ENCODE measurements at regions not wholly inside any gene's neighbourhood (a gene's known extent, or its start where the extent isn't known, plus 50 kb on each side); places are given as distances from the start of the nearest gene placed in this dataset.
A peak's percentile ranks its signal among the peaks of the same experiment; 100 is the strongest.

DNA sequence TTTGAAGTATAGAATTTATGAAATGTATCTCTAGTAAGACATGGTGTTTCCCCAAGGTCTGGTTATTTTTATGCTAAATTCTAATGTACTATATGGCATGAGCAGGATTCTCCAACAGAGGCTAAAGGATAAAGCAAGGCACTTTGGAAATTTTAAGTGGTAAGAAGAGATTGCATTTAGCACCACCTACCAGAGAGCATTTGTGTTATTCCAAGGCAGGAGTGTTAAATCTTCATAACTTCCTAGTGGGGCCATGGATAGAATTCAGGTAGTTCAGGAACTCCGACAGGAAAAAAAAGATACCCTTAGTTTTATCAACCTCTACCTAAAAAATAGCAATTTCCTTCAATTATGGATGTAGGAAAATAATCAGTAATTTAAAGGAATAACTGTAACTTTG lies 497.4 kb upstream of the CRIM1 start:
- Histone ChIP-seq H3K27ac (ENCODE audit: low read depth in 1 of 2, low read length in 1 of 2) (no peak overlapping the region), H3K9ac (ENCODE audit: insufficient read depth in 1 of 2, low read length in 2 of 2) (no peak overlapping the region), H3K36me3 (ENCODE audit: control insufficient read depth in 4 of 4, insufficient read depth in 4 of 4, low read length in 4 of 4) (no peaks in the 10 kb centered on the region), H3K9me3 (ENCODE audit: control insufficient read depth in 4 of 4, insufficient read depth in 3 of 4, low read length in 3 of 4) (no peaks in the 10 kb centered on the region), H3K4me1 (ENCODE audit: control insufficient read depth in 5 of 5, insufficient read depth in 5 of 5, low read length in 5 of 5) (no peaks in the 10 kb centered on the region), H3K4me3 (no peak overlapping the region), H3K27me3 (ENCODE audit: control insufficient read depth in 3 of 3, insufficient read depth in 3 of 3, low read length in 2 of 3) (no peaks in the 10 kb centered on the region)
- WGBS, 2 donors, result 78 to 91% methylated on average over 1 of the region's 1 CpG
- DNase-seq (peak in 1 of 3 donors; percentile 30), ATAC-seq (ENCODE audit: insufficient read depth, low FRiP score) (no peak)
- no peak for TF ChIP-seq CTCF (IDR thresholded peaks at IDR 0.05; ENCODE audit: control extremely low read depth, extremely low read depth)

DNA sequence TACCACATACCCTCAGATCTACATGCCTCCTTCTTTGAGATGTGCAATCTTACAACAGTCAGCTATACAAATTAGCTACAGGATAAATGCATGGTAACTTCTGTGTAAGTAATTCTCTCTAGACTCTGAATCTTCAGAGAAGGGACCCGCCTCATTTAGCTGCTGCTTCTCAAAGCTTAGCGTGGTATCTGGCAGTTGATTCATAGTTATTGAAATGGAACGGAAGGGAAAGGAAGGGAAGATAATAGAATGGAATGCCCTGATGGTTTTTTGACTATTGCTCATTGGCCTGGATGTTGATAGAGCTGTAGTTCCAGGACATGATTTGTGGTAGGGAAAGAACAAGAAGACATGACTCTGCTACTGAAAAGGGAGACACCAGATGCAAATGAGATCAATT lies 498.1 kb upstream of the CRIM1 start:
- Histone ChIP-seq H3K36me3 (ENCODE audit: control insufficient read depth in 4 of 4, insufficient read depth in 4 of 4, low read length in 4 of 4) (no peaks in the 10 kb centered on the region), H3K9ac (ENCODE audit: insufficient read depth in 1 of 2, low read length in 2 of 2) (no peak overlapping the region), H3K27me3 (ENCODE audit: control insufficient read depth in 3 of 3, insufficient read depth in 3 of 3, low read length in 2 of 3) (no peaks in the 10 kb centered on the region), H3K27ac (ENCODE audit: low read depth in 1 of 2, low read length in 1 of 2) (no peak overlapping the region), H3K4me1 (ENCODE audit: control insufficient read depth in 5 of 5, insufficient read depth in 5 of 5, low read length in 5 of 5) (no peaks in the 10 kb centered on the region), H3K4me3 (no peak overlapping the region), H3K9me3 (ENCODE audit: control insufficient read depth in 4 of 4, insufficient read depth in 3 of 4, low read length in 3 of 4) (no peaks in the 10 kb centered on the region)
- ATAC-seq (ENCODE audit: insufficient read depth, low FRiP score), result no peak
- 56 to 72% methylated on average over 3 of the region's 3 CpGs for WGBS, 2 donors
- TF ChIP-seq CTCF (IDR thresholded peaks at IDR 0.05; ENCODE audit: control extremely low read depth, extremely low read depth), result no peak
- no peak for DNase-seq

DNA sequence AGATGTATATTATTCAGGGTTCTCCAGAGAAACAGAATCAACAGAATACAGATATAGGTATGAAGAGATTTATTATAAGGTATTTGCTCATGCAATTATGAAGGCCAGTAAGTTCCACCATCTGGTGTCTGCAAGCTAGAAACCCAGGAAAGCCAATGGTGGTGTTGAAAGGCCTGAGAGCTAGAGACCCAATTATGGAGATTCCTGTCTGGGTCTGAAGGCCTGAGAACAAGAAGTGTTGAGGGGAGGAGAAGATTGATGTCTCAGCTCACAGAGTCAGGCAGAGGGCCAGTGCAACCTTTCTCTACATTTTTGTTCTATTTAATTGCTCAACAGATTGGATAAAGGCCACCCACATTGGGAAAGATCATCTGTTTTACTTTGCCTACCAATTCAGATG lies 524.2 kb upstream of the CRIM1 start:
- no peaks in the 10 kb centered on the region for H3K27me3 ChIP-seq (ENCODE audit: control insufficient read depth in 3 of 3, insufficient read depth in 3 of 3, low read length in 2 of 3)
- DNase-seq, result no peak
- H3K27ac ChIP-seq (ENCODE audit: low read depth in 1 of 2, low read length in 1 of 2), result no peak overlapping the region
- no peaks in the 10 kb centered on the region for H3K9me3 ChIP-seq (ENCODE audit: control insufficient read depth in 4 of 4, insufficient read depth in 3 of 4, low read length in 3 of 4)
- ATAC-seq (ENCODE audit: insufficient read depth, low FRiP score), result no peak
- peaks cover 0 to 4% (median 0%) of the 10 kb centered on the region in 5 donors for H3K4me1 ChIP-seq (ENCODE audit: control insufficient read depth in 5 of 5, insufficient read depth in 5 of 5, low read length in 5 of 5)
- no peak for TF ChIP-seq CTCF (IDR thresholded peaks at IDR 0.05; ENCODE audit: control extremely low read depth, extremely low read depth)
- no peak overlapping the region for H3K4me3 ChIP-seq
- H3K36me3 ChIP-seq (ENCODE audit: control insufficient read depth in 4 of 4, insufficient read depth in 4 of 4, low read length in 4 of 4), result no peaks in the 10 kb centered on the region
- H3K9ac ChIP-seq (ENCODE audit: insufficient read depth in 1 of 2, low read length in 2 of 2), result no peak overlapping the region

DNA sequence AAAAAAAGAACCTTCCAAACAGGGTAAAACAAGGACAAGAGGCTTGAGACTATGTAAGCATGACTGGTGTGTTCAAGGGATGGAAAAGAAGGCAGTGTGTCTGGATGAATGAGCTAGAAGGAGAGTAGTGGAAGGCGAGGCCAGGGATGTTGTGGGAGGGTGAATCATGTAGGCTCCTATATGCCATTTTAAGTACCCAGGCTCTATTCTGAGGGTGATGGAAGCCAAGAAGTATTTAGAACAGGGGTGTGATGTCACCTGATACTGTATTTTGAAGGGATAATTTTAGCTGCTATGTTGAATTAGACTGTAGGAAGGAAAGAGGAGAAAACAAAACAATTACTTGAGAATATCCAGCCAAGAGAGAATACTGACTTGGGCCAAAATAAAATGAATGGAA lies 524.7 kb upstream of the CRIM1 start:
- Histone ChIP-seq H3K9me3 (ENCODE audit: control insufficient read depth in 4 of 4, insufficient read depth in 3 of 4, low read length in 3 of 4) (no peaks in the 10 kb centered on the region), H3K9ac (ENCODE audit: insufficient read depth in 1 of 2, low read length in 2 of 2) (no peak overlapping the region), H3K27me3 (ENCODE audit: control insufficient read depth in 3 of 3, insufficient read depth in 3 of 3, low read length in 2 of 3) (no peaks in the 10 kb centered on the region), H3K27ac (ENCODE audit: low read depth in 1 of 2, low read length in 1 of 2) (no peak overlapping the region), H3K4me1 (ENCODE audit: control insufficient read depth in 5 of 5, insufficient read depth in 5 of 5, low read length in 5 of 5) (peaks cover 0 to 4% (median 0%) of the 10 kb centered on the region in 5 donors), H3K36me3 (ENCODE audit: control insufficient read depth in 4 of 4, insufficient read depth in 4 of 4, low read length in 4 of 4) (no peaks in the 10 kb centered on the region), H3K4me3 (no peak overlapping the region)
- no peak for DNase-seq
- no peak for TF ChIP-seq CTCF (IDR thresholded peaks at IDR 0.05; ENCODE audit: control extremely low read depth, extremely low read depth)
- no peak for ATAC-seq (ENCODE audit: insufficient read depth, low FRiP score)
- 88 to 95% methylated on average over 1 of the region's 1 CpG for WGBS, 2 donors

Measured in lung (tissue), 11 donors.